OCI-LY3 (cell line): ENCODE measurements at regions not wholly inside any gene's neighbourhood (a gene's known extent, or its start where the extent isn't known, plus 50 kb on each side); places are given as distances from the start of the nearest gene placed in this dataset.

Experiments used
- H2AFZ ChIP-seq: fragments of 200-600, 300-600 bp; shearing (Covaris generic); 2 replicates; pipeline ENCODE4 v1.6.0; 2014; ENCODE audit warnings: antibody characterized with exemption, low read depth, low read length
- H3K27ac ChIP-seq: fragments of 200-600, 300-600 bp; sonication (generic); 2 replicates; pipeline ENCODE4 v1.5.1; 2014; ENCODE audit warnings: mild to moderate bottlenecking, low read length, moderate library complexity, mixed read lengths
- H3K27me3 ChIP-seq: fragments of 200-600, 300-600 bp; sonication (generic); 2 replicates; pipeline ENCODE4 v1.6.1; 2014; ENCODE audit warnings: low read depth, low read length, mixed read lengths
- H3K36me3 ChIP-seq: fragments of 200-600, 300-600 bp; sonication (generic); replicated peaks from 2 replicates; pipeline ENCODE3; 2014; ENCODE audit warnings: low read depth, low read length, mixed read lengths
- H3K4me1 ChIP-seq: fragments of 300-600, 200-600 bp; sonication (generic); 2 replicates; pipeline ENCODE4 v1.6.1; 2014; ENCODE audit warnings: low read length, mixed read lengths
- H3K4me2 ChIP-seq: fragments of 200-600, 300-600 bp; sonication (generic); 2 replicates; pipeline ENCODE4 v1.6.1; 2014; ENCODE audit warnings: low read length, mixed read lengths
- H3K4me3 ChIP-seq: fragments of 300-600, 200-600 bp; sonication (generic); 2 replicates; pipeline ENCODE4 v1.5.1; 2014; ENCODE audit warnings: antibody characterized with exemption, mild to moderate bottlenecking, low read length, moderate library complexity
- H3K79me2 ChIP-seq: fragments of 300-600, 200-600 bp; shearing (Covaris generic); 2 replicates; pipeline ENCODE4 v1.6.1; 2014; ENCODE audit warnings: mild to moderate bottlenecking, low read length, mixed read lengths
- H3K9ac ChIP-seq: fragments of 300-600, 200-600 bp; shearing (Covaris generic); 2 replicates; pipeline ENCODE4 v1.6.0; 2014; ENCODE audit warnings: mild to moderate bottlenecking, low read length, moderate library complexity
- H3K9me3 ChIP-seq: fragments of 200-600, 300-600 bp; shearing (Covaris generic); 2 replicates; pipeline ENCODE4 v1.6.1; 2014; ENCODE audit warnings: low read length, mixed read lengths; ENCODE audit not compliant: insufficient read depth
- H4K20me1 ChIP-seq: fragments of 200-600, 300-600 bp; sonication (generic); 2 replicates; pipeline ENCODE4 v1.6.1; 2016; ENCODE audit warnings: low read length, mixed read lengths; ENCODE audit not compliant: insufficient read depth
- CTCF ChIP-seq: fragments of 200-600, 300-600 bp; sonication (generic); IDR thresholded peaks from 2 replicates; pipeline ENCODE4 v1.5.1; 2014; ENCODE audit warnings: antibody characterized with exemption, low read length, low read depth
- EZH2phosphoT487 ChIP-seq: fragments of 200-600 bp; shearing (Covaris generic); IDR thresholded peaks from 2 replicates; pipeline ENCODE4 v1.6.1; 2018; ENCODE audit warnings: antibody characterized with exemption, mixed run types, low read depth

DNA sequence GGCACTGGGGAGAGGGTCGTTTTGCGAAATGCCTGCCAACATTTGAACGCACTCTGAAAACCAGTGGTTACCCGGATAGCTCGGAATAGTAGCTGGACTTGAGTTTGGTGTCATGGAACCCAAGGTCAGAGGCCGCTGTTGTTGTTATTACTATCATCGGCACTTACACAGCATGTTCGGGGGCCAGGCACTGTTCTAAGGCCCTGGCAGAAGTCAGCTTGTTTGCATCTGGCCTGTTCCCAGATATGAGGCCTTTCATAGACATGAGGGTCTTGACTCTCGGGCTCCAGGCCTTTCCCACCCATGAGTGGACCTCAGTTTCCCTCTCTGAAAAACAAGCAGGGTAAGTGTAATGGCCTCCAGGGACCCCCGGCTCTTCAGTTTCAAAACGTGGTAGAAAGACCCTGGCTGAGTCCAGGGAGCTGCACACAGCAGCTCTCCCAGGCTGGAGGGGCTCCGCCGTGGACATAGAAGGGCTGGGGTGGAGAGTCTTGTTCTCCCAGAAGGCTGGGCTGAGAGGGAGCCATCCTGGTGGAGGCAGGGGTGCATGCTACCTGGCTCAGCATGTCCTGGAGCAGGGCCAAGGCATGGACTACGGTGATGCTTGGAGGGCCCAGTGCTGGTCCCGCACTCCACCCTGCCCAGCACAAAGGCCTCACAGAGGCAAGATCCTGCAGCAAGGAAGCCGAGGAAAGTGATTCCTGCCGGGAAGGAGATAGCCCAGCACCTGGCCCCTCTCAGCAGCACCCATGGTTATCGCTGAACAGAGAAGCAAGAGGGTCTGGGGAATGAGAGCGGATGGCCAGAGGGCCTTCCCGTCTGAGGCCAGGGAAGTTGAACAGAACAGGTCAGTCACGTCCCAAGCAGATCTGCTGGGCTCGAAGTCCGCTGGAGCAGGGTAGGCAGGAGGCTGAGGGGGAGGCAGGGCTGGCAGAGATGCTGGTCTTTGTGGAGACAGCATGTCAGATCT lies 63.5 kb upstream of the C14orf180 start:
- no peak overlapping the region for H3K4me2 ChIP-seq
- H3K4me3 ChIP-seq = no peak overlapping the region
- H3K27me3 ChIP-seq = no peaks in the 10 kb centered on the region
- no peaks in the 10 kb centered on the region for H4K20me1 ChIP-seq
- no peaks in the 10 kb centered on the region for H3K4me1 ChIP-seq
- no peak overlapping the region for H2AFZ ChIP-seq
- no peak overlapping the region for H3K9ac ChIP-seq
- TF ChIP-seq CTCF = no peak
- no peak for TF ChIP-seq EZH2phosphoT487
- no peaks in the 10 kb centered on the region for H3K79me2 ChIP-seq
- no peaks in the 10 kb centered on the region for H3K9me3 ChIP-seq
- no peak overlapping the region for H3K27ac ChIP-seq
- no peaks in the 10 kb centered on the region for H3K36me3 ChIP-seq

DNA sequence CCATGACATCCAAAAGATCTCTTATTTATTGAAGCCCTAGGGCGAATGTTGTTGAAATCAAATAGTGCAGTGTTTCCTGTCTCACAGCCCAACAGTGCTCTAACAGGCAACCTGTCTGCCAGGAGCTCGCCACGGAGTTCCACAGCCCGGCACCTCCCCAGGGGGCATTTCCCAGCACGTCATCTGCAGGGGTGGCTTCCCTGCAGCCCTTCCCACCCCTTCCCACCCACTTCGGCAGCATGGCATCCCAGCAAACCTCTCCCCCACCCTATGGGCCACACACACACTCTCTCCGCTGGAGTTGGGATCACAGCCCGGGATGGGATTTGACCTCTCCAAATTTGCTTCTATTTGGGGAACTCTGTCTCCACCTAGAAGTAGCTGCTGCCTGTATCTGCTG lies 62.7 kb upstream of the C14orf180 start:
- H3K4me2 ChIP-seq = no peak overlapping the region
- H3K9me3 ChIP-seq = no peaks in the 10 kb centered on the region
- H3K36me3 ChIP-seq = no peaks in the 10 kb centered on the region
- no peak overlapping the region for H3K27ac ChIP-seq
- H3K79me2 ChIP-seq = no peaks in the 10 kb centered on the region
- no peak overlapping the region for H2AFZ ChIP-seq
- H3K4me3 ChIP-seq = no peak overlapping the region
- no peaks in the 10 kb centered on the region for H3K27me3 ChIP-seq
- H4K20me1 ChIP-seq = no peaks in the 10 kb centered on the region
- H3K4me1 ChIP-seq = no peaks in the 10 kb centered on the region
- no peak for TF ChIP-seq EZH2phosphoT487
- TF ChIP-seq CTCF = no peak
- H3K9ac ChIP-seq = no peak overlapping the region

DNA sequence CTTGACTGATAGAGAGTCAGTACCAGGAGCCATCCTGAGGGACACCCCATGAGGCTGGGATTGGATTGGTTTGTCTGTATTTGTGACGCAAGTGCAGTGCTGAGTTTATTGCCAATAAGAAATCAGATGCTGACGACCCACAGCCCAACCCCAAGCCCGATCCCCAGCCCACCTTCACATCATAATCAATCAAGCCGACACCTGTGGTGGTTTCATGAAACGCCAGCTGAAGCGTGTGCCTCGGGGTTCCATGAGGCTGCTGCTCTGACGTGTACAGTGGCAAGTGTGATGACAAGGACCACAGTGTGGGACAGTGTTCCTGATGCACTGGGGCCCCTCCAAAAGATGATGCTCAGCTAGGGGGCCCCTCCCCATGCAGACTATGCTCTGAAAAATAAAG lies 62.1 kb upstream of the C14orf180 start:
- Histone ChIP-seq H3K27ac (no peak overlapping the region), H3K27me3 (no peaks in the 10 kb centered on the region), H3K4me3 (no peak overlapping the region), H3K36me3 (no peaks in the 10 kb centered on the region), H3K9ac (no peak overlapping the region), H3K4me1 (no peaks in the 10 kb centered on the region), H4K20me1 (no peaks in the 10 kb centered on the region), H3K4me2 (no peak overlapping the region), H3K9me3 (no peaks in the 10 kb centered on the region), H2AFZ (no peak overlapping the region), H3K79me2 (no peaks in the 10 kb centered on the region)
- TF ChIP-seq CTCF = no peak
- no peak for TF ChIP-seq EZH2phosphoT487

DNA sequence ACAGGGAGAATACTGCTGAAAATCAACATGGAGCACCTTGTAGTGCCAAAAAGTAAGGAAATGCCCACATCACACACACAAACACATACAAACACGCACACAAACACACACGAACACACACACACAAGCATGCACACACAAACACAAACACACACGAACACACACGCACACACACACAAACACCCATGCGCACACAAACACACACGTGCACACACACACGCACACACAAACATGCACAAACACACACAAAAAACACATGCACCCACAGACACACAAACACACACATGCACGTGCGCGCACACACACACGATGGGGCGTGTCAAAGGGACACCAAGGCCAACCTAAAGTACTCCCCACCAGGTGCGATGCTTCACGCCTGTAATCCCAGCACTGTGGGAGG lies 61.7 kb upstream of the C14orf180 start:
- no peaks in the 10 kb centered on the region for H3K36me3 ChIP-seq
- H3K4me2 ChIP-seq = no peak overlapping the region
- no peaks in the 10 kb centered on the region for H3K9me3 ChIP-seq
- H3K4me3 ChIP-seq = no peak overlapping the region
- no peaks in the 10 kb centered on the region for H3K27me3 ChIP-seq
- no peak overlapping the region for H2AFZ ChIP-seq
- TF ChIP-seq CTCF = no peak
- TF ChIP-seq EZH2phosphoT487 = no peak
- no peak overlapping the region for H3K27ac ChIP-seq
- no peaks in the 10 kb centered on the region for H3K79me2 ChIP-seq
- H3K4me1 ChIP-seq = no peaks in the 10 kb centered on the region
- H4K20me1 ChIP-seq = no peaks in the 10 kb centered on the region
- H3K9ac ChIP-seq = no peak overlapping the region
